GM04504 (cell line): ENCODE measurements at regions not wholly inside any gene's neighbourhood (a gene's known extent, or its start where the extent isn't known, plus 50 kb on each side); places are given as distances from the start of the nearest gene placed in this dataset.
"Not testable (repeated sequence)": the region's sequence is repeated elsewhere in the genome, so short reads cannot be mapped to it uniquely, and the experiment has no call there.

ENCODE experiments used
- DNase-seq: peaks from one replicate; pipeline ENCODE4 v3.0.0-alpha.2; 2012; ENCODE audit warnings: low read depth

DNA sequence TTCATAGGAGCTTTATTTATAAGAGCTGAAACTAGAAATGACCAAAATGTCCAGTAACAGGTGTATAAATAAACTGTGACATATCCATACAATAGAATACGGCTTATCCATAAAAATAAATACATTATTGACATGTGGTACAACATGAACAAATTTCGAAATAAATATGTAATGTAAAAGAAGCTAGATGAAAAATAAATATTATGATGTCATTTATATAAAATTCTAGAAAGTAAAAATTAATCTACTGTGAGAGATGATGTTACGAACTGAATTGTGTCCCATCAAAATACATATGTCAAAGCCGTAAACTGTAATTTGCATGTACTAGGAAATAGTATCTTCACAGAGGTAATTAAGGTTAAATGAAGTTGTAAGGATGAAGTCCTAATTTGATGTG, 1104.9 kb downstream of the NSUN3 start:
- no peak for DNase-seq

DNA sequence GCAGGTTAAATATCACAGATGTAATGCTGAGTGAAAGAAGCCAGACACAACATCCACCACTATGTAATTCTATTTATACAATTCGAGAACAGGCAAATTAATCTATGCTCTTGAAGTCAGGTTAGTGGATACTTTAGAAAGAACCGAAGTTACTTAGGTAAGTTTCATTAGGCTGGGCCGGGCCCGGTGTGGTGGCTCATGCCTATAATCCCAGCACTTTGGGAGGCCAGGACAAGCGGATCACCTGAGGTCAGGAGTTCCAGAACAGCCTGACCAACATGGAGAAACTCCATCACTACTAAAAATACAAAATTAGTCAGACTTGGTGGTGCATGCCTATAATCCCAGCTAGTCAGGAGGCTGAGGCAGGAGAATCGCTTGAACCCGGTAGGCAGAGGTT, 1105.7 kb downstream of the NSUN3 start:
- DNase-seq, result no peak

DNA sequence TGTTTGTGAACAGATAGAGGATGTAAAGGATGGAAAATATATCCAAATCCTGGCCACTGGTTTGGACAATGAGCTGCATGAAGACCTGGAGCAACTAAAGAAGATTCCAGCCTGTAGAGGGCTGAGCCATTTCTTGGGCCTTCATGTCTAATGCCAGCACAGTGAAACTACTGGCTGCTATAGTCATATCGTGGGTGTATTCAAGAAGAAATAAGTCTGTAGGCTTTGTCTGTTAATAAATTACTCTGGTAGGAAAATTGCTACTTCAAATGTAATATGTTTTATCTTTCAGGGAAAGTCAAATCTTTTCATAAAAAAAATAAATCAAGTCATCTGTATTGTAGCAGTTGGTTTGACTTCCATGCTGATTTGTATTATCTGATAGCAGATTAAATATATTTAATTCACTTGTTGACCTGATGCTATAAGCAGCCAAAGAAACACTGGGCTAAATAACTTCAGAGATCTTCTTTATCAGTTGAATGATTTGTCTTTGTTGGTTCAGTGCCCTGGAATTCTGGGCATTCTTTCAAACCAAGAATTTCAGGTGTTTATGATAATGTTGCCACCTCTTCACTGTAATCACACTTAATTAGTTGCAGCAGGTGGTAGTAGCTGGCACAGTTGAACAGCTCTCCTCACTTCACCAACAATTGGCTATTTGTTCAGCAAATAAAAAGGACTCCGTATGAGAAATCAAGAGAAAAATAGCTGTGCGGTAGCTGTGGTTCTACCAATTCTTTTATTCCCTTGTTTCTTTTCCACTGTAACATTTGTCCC, 1109.5 kb downstream of the NSUN3 start:
- no peak for DNase-seq

DNA sequence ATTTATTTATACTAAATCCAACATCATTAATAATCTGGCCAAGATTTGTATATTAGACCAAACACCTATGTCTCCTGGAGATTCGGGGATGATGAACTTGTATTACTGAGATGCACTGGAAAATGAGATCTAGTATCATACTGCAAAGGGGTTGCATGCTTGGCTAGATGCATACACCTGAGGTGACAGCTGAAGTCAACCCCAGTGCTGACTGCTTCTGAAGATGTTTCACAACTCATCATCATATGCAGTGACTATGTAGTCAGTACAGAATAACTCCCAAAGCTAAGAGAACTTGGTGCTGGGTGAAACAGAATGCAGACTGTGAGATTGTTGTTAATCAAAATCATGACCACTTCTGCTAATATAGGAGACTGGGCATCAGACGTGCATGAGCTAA, 1114.2 kb downstream of the NSUN3 start:
- no peak for DNase-seq

DNA sequence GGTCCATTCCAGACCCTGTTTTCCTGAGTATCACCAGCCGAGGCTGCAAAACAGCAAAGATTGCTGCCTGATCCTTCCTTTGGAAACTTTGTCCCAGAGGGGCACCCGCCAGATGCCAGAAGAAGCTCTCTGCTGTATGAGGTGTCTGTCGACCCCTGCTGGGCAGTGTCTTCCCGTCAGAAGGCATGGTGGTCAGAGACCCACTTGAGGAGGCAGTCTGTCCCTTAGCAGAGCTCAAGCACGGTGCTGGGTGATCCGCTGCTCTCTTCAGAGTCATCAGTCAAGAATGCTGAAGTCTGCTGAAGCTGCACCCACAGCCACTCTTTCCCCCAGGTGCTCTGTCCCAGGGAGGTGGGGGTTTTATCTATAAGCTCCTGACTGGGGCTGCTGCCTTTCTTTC, 1121.2 kb downstream of the NSUN3 start:
- no peak for DNase-seq

DNA sequence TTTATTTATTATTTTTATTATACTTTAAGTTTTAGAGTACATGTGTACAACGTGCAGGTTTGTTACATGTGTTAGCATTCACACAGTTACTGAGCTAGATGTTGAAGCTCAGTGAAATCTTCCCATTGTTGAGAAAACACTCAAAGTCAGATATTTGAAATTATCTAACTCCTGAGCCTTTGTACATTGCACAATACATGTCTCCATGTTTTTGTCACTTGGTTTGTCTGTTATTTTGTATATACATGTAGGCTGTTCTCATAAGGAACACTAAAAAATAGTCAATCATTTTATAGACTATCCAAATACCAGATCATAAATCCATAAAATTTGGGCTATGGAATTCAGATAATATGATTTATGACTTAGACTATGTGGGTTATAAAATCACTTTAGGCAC, 1126.5 kb downstream of the NSUN3 start:
- DNase-seq, result no peak

DNA sequence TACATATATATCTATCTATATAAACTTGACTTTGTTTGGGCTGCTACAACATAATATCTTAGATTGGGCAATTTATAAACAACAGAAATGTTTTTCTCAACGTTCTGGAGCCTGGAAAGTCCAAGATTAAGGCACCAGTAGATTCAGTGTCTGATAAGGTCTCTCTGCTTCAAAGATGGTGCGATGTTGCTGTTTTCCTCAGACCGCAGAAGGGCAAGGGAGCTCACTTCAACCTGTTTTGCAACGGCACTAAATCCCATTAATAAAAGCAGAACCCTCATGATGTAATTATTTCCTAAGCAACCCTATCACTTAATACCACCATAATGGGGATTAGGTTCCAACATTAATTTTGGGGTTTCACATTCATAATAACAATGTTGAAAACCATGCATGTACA, 1134.8 kb downstream of the NSUN3 start:
- no peak for DNase-seq

DNA sequence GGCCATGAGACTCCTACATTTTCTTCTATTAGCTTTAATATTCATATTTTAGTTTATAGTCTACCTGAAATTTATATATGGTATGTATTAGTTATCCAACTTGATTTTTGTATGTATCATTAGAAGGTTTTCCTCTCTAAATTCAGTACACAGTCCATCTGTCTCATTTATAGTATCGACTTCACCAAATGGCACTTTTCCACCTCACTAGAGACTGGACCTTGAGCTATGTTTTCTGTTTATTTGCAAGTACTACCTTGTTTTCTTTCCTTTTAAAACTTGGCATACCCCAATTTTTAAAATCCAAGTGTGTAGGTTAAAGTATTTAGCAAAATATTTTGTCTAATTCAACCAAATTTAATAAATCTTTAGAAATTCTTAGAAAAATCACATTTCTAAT, 1137.5 kb downstream of the NSUN3 start:
- no peak for DNase-seq

DNA sequence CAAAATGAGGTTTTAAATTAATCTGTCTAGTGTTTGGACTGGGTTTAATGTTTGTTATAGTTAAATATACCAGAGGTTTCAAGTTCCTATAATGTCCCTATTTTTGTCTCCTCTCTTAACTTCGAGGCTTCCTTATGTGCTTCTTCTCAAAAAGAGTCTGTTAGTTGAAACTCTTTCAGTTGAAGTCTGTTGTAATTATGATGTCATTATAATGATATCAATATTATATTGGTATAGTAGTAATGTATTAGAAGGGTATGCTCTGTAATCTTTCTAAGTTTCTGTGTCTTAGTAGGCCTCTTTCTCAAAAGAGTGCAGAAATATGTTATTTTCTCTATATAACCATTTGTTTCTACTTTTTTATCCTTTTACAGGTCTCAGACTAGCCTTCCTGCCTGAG, 1148.0 kb downstream of the NSUN3 start:
- no peak for DNase-seq

DNA sequence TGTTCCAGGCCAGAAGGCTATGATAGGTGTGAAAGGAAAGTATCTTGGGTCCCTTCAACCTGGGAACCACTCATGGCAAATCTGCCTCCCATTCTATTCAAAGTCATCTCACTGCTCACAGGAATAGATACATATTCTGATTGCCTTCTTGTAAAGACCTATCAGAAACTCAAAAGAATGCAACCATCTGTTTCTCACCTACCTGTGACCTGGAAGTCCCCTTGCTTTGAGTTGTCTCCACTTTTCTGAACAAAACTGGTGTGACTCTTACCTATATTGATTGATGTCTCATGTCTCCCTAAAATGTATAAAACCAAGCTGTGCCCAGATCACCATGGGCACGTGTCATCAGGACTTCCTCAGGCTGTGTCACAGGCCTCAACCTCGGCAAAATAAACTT, 1149.3 kb downstream of the NSUN3 start:
- DNase-seq, result no peak

DNA sequence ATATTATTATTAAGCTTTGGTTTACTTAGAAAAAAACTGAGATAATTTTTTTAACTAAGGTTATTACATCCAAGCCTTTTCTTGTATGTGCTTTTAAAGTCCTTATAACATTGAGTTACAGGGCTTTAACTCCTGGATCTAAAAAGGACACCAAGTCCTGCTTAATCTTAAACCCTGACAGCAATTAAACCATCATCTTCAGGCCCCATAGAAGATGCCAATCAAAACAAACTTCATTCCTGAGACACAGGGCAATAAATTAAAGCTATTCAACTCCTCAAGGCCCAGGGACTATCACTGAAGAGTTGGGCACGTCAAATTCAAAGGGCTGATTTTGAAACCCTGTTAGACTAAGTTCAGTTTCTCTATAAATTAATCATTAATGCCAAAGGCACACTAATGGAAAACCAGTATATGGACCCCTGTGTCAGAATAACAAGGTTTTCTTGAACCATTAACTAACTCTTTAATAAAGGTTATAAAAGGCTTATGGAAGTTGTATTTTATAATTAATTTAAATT, 1152.6 kb downstream of the NSUN3 start:
- no peak for DNase-seq

DNA sequence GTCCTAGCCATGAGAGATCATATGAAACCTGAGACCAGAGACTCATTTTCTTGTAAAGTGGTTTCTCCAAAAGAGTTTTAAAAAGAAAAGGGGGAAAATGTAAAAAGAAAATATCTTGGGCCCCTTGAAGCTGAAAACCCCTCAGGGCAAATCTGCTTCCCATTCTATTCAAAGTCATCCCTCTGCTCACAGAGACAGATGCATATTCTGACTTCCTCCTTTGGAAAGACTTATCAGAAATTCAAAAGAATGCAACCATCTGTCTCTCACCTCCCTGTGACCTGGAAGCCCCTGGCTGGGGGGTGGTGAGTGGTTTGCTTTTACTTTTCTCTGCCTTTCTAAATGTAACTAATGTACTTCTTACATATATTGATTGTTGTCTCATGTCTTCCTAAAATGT, 1154.8 kb downstream of the NSUN3 start:
- DNase-seq, result no peak

DNA sequence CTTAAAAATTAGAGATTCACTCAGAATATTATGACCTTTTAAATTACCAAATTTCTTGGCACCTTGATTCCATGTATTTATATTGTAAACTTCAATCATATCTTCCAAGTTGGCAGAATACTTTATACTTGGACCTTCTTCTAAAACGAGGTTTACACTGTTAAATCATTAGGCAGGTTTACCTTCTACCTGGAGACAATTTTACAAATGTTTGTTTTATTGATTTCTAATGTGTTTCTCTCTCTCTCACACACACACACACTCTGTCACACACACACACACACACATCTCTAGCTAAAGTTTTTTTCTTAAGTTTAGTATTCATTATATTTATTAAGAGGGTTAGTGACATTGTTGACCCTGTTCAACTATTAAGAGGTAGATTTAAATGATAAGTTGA, 1155.6 kb downstream of the NSUN3 start:
- no peak for DNase-seq

DNA sequence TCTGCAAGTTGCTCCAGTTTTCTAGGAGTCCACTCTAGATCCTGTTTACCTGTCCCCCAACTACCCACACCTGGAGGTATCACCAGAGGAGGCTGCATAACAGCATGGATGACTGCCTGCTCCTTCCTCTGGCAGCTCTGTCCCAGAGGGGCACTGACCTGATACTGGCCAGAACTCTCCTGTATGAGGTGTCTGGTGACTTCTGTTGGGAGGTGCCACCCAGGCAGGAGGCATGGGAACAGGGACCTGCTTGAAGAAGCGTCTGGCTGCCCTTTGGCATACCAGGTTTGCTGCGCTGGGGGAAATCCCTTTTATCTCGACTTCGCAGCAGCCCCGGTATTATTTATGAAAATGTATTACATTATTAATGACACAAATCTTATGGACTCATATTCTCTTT, 1163.6 kb downstream of the NSUN3 start:
- no peak for DNase-seq

DNA sequence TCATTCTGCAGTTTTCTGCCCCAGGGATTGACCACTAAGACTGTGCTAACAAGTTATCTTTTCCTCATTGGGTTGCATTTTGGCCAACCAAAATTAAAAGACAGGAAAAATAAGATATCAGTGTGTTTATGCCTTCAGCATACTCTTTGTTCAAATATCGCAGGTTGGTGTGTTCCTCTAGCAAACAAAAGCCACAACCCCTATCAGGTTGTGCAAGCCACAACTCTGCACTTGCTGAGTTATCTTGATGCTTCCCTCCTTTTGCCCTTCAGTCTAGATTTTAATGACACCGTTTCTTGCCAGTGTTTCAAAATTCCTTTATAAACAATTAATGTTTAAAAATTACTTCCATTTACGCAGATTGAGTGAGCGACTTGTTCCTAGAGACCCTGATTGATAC, 1164.2 kb downstream of the NSUN3 start:
- no peak for DNase-seq

DNA sequence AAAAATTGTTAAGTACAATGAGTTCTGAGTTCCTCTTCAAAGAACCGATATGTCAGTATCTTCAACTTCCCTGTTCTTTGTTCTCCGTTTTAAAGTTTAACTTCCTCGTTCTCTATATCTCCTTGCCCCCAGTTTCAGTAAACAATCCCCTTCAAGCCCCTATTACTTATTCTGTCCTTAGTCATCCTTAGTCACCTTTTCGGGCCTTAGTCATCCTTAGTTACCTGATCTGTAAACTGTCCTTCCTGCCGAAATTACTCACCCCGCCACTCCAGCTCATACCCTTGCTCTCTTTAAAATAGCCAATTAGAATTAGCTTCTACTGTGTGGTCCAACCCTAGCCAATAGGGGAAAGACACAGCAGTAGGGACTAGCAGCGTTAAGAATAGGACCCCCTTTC, 1165.6 kb downstream of the NSUN3 start:
- no peak for DNase-seq

DNA sequence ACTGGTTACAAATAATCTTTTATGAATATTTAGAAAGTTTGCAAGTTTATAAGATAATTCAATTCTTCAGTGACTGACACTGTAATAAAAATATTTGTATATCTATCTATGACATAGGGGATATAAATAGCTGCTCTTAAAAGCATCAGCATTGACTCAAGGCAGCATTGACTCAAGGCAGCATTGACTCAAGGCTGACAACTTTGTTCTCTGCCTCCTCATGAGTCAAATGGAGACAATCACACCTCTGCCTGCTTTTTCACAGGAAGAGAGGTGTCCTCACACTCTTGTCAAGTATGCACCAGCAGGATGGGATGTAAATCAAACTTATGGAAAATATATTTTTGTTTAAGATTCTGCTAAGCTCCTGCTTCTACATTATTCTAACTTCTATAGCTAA, 1173.1 kb downstream of the NSUN3 start:
- DNase-seq, result no peak

DNA sequence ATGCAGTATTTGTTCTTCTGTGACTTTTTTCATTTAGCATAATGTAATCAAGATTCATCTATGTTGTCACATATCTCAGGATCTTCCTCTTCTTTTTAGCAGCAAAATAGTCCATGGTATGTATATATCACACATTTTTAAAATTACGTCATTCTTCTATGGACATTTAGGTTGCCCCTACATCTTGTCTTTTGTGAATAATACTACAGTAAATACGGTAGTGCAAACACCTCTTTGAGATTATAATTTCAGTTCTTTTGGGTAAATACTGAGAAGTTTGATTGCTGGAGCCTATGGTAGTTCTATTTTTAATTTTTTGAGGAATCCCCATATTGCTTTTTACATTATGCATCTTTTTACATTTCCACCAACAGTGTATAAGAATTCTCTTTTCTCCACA, 1174.9 kb downstream of the NSUN3 start:
- no peak for DNase-seq

DNA sequence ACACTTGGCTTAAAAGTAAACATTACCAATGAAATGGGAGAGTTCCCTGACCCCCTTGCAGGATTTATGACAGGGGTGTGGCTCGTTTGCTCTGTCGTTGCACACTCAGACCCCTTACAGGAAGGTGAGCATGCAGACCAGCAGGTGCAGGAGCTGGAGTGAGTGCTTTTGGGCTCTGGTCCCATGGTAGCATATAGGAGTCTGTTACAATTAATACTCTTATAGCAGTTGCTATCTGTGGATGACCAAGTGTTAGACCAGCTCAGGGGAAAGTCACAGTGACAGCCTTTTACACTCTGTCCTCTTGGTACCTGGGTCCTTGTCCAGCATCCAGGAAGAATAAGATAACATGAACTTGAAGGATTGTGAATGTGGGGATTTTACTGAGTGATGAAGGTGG, 1177.5 kb downstream of the NSUN3 start:
- DNase-seq, result no peak

DNA sequence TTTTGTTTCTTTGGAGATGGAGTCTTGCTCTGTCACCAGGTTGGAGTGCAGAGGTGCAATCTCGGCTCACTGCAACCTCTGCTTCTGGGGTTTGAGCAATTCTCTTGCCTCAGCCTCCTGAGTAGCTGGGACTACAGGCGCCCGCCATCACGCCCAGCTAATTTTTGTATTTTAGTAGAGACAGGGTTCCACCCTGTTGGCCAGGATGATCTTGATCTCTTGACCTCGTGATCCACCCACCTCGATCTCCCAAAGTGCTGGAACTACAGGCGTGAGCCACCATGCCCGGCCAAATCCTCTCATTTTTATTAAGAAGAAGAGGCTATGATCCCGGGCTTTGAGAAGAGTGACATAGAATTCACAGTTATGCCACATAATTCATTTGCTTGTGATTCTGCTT, 1178.4 kb downstream of the NSUN3 start:
- DNase-seq, result not testable (repeated sequence)

DNA sequence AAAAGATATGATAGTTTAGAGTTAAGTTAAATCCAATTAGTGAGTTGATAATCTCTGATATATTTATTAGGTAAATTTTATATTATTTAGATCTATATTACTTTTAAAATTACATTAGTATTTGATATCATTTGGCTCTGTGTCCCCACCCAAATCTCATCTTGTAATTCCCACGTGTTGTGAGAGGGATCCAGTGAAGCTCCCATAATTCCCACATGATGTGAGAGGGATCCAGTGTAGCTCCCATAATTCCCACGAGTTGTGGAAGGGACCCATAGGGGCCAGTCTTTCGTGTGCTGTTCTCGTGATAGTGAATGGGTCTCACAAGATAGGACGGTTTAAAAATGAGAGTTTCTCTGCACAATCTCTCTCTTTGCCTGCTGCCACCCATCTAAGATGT, 1183.6 kb downstream of the NSUN3 start:
- no peak for DNase-seq

DNA sequence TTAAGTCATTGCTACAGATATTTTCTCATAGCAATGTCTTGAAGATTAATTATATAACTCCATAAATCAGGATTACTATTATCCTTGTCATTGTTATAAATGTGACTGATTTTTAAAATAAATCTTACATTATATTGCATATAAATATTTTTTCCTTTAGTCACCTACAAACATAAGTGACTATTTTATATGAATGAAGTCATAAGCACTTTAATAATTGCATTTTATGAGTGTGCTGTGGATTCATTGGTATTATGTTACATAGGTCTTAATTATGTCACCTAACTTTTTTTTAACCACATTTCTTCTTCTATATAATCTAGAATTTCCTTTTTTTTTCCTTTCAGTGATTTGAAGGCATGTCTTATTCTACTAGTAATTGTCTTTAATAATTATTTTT, 1191.2 kb downstream of the NSUN3 start:
- DNase-seq, result no peak

DNA sequence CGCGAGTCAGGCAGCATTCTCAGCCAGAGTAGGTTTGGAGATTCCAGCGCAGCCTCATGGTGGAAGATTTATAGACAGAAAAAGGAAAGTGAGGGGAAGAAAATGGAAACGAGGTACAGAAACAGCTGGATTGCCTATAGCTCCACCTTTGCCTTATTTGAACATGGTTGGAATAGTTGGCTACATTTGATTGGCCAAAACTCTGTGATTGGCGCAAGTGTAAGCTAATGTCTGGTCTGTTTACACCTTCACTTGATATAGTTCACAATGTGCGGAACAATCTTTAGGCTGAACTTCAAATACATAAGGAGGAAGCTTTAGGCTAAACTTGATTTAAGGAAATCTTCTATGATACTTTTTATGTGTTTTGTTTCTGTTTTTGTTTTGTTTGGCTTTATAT, 1191.9 kb downstream of the NSUN3 start:
- no peak for DNase-seq

DNA sequence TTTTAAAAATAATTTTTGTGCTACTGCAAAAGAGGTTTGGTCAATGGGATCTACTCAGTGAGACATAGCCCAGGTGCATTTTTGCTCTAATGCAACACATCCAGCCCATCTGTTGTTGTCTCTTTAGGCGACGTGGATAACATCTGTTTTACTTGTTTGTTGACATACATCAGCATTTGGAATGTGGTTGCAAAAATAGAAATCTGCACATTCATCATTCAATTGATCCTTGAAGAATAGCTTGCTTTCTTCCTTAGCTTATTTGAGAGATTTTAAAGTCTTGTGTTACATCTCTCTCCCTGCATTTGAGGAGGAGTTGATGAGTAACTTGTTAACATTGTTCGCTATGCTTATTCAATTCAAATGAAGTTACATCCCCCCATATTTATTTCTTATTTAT, 1202.3 kb downstream of the NSUN3 start:
- no peak for DNase-seq
